HG02840 (cell line): ENCODE measurements at regions not wholly inside any gene's neighbourhood (a gene's known extent, or its start where the extent isn't known, plus 50 kb on each side); places are given as distances from the start of the nearest gene placed in this dataset.

Experiments used
- ATAC-seq: cut with Tn5 transposase; IDR thresholded peaks from one replicate; pipeline ENCODE4 v1.9.1; 2021; ENCODE audit warnings: mild to moderate bottlenecking, moderate library complexity, moderate number of reproducible peaks; ENCODE audit not compliant: unreplicated experiment, low FRiP score

- ATAC-seq: no peak
Measured at GRCh38 chr1:68294367-68295066, 62.2 kb upstream of the WLS start.

GRCh38 chr1:68293609-68294366 is 61.5 kb upstream of the WLS start:
- ATAC-seq: no peak

GRCh38 chr1:68293122-68293521 is 60.8 kb upstream of the WLS start:
- ATAC-seq: no peak

GRCh38 chr1:68291688-68292384 is 59.5 kb upstream of the WLS start:
- no peak for ATAC-seq

GRCh38 chr1:68287241-68287640 is 54.9 kb upstream of the WLS start:
- ATAC-seq: no peak

GRCh38 chr1:68285046-68285445 is 52.7 kb upstream of the WLS start:
- no peak for ATAC-seq

GRCh38 chr1:68281946-68282615 is 49.8 kb upstream of the WLS start:
- ATAC-seq: no peak
